ENCODE measurements at regions not wholly inside any gene's neighbourhood (a gene's known extent, or its start where the extent isn't known, plus 50 kb on each side); places are given as distances from the start of the nearest gene placed in this dataset.

DNA sequence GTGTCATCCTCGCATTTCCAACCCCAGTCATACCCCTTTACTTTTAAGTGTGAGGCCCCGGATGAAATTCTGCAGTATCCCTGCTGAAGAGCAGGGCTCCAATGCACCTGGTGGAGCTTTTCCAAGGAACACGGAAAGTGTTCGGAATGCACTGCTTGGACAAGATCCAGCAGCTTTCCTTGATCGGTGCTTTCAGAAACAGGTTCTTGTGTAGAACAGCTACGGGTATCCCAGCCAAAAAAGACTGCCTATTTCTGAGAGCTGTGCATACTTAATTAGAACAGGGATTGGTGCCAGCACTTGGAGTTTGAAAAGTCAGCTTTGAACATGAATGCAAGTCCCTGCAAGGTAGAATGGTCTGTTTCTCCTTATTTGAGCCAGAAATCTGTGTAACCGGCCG lies 87.2 kb upstream of the C1QTNF9B start:
- DNase-seq, result no peak

DNA sequence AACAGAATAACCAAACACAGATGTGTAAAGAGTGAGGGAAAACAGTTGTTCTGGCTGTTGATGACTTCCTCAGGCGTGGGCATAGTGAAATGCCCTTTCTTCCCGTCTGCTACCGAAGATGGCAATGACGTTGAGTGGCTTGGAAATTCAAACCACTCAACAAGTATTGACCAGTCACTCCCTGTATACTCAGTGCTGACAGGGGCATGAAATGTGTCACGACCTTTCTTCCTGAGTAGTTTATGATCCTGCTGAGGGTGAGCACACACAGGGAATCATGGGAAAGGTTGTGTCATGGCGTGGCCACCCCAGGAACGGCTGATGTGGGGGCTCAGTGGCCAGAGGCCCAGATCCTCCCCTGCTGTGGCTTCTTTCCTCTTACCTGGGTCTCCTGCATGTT lies 87.8 kb upstream of the C1QTNF9B start:
- DNase-seq, result no peak

- DNase-seq, result no peak
Observed at GRCh38 chr13:23985839-23986238, 88.5 kb upstream of the C1QTNF9B start.

- no peak for DNase-seq
Observed at GRCh38 chr13:23986619-23987018, 89.3 kb upstream of the C1QTNF9B start.

- no peak for DNase-seq
Observed at GRCh38 chr13:23987331-23987894, 90.1 kb upstream of the C1QTNF9B start.

- no peak for DNase-seq
Observed at GRCh38 chr13:23988546-23989122, 91.3 kb upstream of the C1QTNF9B start.

GRCh38 chr13:23990455-23990854 lies 93.2 kb upstream of the C1QTNF9B start:
- DNase-seq, result no peak

DNA sequence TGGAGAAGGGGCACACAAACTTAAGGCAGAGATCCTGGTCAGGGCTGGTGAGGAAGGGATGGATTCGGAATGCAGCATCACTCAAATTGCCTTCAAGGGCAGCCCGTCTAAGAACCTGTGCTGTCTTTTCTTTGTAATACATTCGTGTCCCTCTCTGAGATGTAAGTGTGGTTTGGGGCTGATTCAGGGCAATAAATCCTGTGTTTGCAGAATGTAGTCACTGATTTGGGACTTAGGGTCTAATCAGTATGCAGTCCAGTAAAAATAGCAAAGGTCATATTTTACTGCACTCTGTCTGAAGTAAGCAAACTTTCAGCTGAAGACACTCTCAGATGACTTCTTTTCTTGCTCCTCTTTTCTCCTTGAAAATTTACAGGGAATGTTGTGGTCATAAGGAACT lies 93.8 kb upstream of the C1QTNF9B start:
- no peak for DNase-seq

- DNase-seq, result no peak
Observed at GRCh38 chr13:23992781-23993679, 95.7 kb upstream of the C1QTNF9B start.

DNA sequence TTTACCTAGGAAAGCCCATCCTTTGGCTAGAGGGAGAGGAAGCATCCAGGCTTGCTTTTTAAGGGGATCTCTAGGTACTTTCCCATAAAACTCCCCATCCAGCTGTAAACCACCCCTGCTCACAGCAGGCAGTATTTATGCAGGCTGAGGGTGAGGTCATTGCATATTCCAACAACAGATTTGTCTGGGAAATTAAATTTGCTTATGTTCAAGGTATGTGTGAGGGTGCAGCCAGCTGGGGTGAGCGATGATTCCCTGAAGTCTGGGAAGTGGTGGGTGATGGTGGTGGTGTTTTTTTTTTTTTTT lies 96.3 kb upstream of the C1QTNF9B start:
- no peak for DNase-seq

GRCh38 chr13:23995283-23996073 lies 98.2 kb upstream of the C1QTNF9B start:
- DNase-seq, result no peak

- no peak for DNase-seq
Observed at GRCh38 chr13:23996456-23996855, 99.2 kb upstream of the C1QTNF9B start.

DNA sequence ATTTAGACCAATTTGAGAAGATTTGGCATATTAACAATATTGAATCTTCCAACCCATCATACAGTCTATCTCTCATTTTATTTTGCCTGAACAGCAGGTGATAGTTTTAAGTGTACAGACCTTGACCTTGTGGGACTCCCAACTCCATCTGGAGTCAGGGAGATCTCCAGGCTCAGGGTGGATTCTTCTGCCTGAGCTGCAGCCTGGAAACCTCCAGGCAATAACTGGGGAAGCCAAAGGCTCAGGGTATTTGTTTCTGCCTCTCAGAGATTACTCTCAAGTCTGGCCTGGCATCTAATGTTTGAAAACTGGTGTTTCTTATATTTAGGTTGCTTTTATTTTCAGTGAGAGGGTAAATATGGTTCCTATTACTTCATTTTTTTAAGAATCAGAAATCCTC lies 102.1 kb upstream of the C1QTNF9B start:
- DNase-seq, result no peak

GRCh38 chr13:24002206-24002815 lies 105.0 kb upstream of the C1QTNF9B start:
- no peak for DNase-seq

DNA sequence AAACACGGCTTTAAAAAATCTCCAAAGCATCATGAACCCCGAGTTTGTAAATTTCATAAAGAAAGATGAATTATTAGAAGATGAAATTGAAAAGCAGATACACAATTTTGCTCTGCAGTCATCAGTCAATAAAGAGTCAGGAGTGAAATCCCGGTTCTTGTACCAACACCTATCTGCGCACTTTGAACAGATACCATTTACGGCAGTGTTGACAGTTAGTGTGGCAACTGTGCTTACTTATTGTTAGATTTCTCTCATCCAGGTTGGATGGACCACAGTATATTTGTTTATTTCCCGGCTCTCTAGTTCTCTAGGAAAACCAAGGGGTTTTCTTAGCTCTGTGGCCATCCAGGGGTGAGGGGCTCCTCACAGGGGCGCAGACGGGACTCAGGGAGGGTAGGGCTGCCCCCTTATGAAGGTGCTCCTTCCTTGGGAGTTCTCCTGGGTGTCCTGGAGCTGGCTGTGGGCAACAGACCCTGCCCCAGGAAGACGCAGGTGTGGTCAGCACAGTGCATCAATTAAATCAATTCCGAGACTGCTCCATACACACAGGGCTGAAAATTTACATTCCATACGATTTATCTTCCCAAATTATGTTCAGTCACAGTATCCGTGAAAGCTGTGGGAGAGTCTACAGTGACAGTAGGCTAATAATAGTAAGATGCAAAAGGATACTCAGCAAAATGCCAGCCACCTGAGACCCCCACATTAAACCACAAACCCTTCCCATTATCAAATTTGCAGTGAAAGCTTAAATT lies 107.0 kb upstream of the C1QTNF9B start:
- DNase-seq, result no peak

- no peak for DNase-seq
Observed at GRCh38 chr13:24004971-24005370, 107.7 kb upstream of the C1QTNF9B start.

DNA sequence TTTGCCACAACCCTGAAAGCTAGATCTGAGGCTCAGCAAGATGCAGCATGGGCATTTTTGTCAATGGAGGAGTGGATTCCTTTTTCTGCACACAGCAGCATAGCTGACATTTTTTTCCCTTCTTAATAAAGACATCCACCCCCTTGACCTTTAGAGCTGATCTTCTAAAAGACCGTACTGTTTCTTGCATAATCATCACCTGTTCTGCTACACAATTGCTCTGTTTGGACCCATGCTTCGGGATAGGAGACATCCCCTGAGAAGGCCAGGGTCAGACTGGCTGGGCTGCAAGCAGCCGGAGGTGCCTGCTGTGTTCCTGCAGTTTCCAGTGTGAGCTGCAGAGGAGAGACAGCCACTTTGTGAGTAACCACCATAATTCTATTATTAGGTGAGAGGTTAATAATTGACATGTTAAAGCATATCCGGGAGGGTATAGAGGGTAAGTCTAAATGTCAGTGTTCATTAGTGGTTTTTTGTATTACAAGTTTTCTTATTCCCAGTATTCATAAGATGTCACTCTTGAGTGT lies 108.5 kb upstream of the C1QTNF9B start:
- DNase-seq, result no peak

DNA sequence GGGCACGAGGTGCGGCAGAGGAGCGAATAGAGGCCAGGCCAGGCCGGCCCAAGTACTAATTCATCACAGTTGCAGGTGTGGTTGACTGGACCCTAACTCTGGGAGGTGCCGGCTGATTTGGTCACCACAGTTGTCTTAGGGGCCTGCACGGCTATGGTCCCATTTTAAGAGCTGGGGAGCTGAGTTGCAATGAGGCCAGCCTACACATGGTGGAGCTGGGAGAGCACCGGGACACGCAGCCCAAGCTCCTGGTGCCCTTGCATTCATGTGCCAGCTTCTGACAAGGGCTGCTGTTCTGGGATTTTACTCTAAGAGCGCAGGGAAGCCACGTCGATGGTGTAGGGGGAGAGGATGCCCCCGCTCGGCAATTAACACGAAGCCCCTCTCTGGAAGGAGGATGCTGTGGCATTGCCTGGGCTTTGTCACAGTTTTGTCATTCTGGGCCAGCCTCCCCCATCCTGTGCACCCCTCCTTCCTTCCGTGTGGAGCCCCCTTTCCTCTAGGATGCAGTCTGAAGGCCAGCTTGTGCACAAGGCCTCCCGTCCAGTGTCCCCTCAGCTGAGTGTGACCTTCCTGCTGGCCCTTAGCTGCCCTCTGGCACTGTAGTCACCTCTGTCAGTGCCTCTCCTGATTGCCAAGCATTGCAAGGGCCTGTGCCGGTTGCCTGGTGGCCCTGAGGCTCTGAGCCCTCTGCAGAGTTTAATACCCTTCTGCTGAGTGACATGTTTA lies 109.4 kb upstream of the C1QTNF9B start:
- DNase-seq, result no peak

DNA sequence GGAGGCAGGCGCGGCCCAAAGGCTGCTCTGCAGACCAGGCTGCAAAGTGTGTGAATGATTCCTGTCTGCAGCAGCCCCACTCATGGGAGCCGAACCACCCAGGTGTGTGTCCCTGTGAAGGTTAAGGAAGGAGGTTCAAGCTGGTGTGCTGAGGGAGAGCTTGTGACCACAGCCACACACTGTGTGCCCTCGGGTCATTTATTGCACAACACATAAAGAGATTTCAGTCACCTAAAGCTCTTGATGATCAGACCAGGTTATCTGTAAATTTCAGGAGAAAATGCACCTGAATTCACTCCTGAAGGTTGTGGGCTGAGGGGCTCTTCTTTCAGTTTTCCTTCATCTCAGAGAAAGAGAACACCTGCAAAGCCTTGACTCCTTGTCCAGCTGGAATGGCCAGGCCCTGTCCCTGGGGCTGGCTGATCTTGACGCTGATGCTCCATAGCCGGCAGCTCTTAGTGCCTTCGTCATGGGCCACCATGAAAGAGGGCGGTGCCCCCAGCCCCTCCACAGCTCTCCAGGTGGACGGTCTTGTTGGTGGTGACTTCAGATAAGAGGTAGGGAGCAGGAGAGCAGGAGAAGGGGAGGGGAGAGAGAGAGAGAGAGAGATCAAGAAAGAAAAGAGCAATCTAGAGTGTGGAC lies 110.8 kb upstream of the C1QTNF9B start:
- DNase-seq, result no peak

- no peak for DNase-seq
Observed at GRCh38 chr13:24008679-24009078, 111.4 kb upstream of the C1QTNF9B start.

DNA sequence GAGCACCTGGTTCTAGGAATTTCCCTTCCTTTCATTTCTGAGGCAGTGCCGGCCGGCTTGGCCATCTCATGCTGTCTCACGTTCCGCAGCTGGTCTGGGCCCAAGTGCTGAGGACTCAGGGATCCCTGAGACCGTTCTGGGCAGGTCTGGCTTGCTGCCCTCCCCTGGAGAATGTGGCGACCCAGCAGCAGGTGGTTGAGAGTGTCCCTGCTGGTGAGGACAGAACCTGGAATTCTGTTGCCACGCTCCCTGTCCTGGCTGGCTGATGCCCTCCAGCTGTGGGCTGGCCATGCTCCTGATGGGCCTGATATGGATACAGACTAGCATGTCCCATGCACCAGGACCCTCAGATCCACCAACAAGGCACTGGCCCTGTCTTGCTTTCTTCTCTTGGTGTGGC lies 114.0 kb upstream of the C1QTNF9B start:
- no peak for DNase-seq

All from CD4-positive, alpha-beta T cell treated with Interleukin-6 for 4 hours (primary cell).